ENCODE measurements at regions not wholly inside any gene's neighbourhood (a gene's known extent, or its start where the extent isn't known, plus 50 kb on each side); places are given as distances from the start of the nearest gene placed in this dataset.

DNA sequence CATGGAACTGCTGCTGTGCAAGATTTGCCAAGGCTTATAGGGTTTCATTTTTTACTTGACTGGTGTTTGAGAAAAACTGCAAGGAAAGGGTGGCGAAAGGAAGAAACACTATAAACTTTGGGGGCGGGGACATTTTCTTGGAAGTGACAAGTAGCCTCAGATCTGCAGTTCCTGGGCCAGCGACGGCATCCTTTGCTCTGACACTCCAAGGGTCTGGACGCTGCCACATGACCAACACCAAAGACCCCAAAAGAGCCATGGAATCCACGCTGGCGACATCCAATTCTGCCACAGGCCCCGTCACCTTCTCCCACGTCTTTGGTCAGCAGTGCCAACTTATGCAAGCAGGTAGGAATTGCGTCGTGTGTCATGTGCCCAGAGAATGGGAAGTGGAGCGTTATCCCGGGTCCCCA is 193.4 kb downstream of the PRDM2 start:
- intact Hi-C loops (cut with DNase I): no loop called here
- Histone ChIP-seq H3K27ac (no peak overlapping the region), H3K4me3 (peak overlapping the region in 9 of 10 donors; percentile 21 to 51 (median 43)), H3K27me3 (peaks cover 0 to 96% (median 74%) of the 10 kb centered on the region in 7 donors), H3K4me1 (peaks cover 0 to 7% (median 5%) of the 10 kb centered on the region in 9 donors), H3K9me3 (peaks cover 0 to 5% (median 0%) of the 10 kb centered on the region in 11 donors), H3K36me3 (no peaks in the 10 kb centered on the region)
- DNase-seq (no peak), ATAC-seq (no peak)
- WGBS, 2 donors: 27 to 29% methylated on average over 13 of the region's 13 CpGs
- TF ChIP-seq, protein P1, sequence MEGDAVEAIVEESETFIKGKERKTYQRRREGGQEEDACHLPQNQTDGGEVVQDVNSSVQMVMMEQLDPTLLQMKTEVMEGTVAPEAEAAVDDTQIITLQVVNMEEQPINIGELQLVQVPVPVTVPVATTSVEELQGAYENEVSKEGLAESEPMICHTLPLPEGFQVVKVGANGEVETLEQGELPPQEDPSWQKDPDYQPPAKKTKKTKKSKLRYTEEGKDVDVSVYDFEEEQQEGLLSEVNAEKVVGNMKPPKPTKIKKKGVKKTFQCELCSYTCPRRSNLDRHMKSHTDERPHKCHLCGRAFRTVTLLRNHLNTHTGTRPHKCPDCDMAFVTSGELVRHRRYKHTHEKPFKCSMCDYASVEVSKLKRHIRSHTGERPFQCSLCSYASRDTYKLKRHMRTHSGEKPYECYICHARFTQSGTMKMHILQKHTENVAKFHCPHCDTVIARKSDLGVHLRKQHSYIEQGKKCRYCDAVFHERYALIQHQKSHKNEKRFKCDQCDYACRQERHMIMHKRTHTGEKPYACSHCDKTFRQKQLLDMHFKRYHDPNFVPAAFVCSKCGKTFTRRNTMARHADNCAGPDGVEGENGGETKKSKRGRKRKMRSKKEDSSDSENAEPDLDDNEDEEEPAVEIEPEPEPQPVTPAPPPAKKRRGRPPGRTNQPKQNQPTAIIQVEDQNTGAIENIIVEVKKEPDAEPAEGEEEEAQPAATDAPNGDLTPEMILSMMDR (IDR thresholded peaks at IDR 0.05): no peak

DNA sequence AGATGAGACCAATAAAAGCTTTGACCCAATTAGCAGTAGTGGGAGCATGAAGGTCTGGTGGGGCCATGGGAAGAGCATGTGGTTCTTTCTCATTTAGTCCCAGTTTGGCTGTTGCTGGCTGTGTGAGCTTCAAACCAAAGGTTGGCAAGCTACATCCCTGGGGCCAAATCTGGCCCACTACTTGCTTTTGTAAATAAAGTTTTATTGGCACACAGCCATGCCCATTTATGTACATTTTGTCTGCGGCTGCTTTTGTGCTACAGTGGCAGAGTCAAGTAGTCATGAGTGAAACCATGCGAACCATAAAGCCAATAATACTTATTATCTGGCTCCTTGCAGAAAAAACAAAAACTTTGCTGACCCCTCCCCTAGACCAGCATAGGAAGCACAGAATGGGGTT is 196.9 kb downstream of the PRDM2 start:
- no peak for ATAC-seq
- Histone ChIP-seq H3K9me3 (no peaks in the 10 kb centered on the region), H3K27me3 (peaks cover 0 to 61% (median 39%) of the 10 kb centered on the region in 7 donors), H3K27ac (no peak overlapping the region), H3K4me3 (no peak overlapping the region), H3K36me3 (no peaks in the 10 kb centered on the region), H3K4me1 (peaks cover 0 to 7% (median 5%) of the 10 kb centered on the region in 9 donors)
- TF ChIP-seq, protein P1 (IDR thresholded peaks at IDR 0.05): no peak
- no peak for DNase-seq
- 89 to 90% methylated on average over 2 of the region's 2 CpGs for WGBS, 2 donors
- intact Hi-C loops (cut with DNase I): no loop called here

DNA sequence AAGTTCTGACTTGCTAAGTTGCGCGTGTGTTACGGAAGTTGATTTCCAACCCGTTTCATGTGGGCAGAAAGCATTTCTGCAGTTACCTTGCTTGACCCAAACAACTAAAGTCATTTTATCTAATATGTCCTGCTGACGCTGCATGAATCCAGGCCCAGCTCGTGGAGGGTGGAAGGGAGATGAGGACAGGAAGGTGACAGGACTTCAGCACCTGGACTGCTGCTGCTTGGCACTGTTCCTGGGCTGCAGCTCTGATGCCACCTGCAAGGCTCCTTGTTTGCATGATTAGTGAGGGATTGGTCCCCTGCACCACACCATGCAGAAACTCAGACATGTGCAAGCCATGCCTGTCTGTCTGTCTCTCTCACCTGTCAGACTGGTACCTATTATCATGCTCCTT is 198.4 kb downstream of the PRDM2 start:
- Histone ChIP-seq H3K27ac (no peak overlapping the region), H3K36me3 (no peaks in the 10 kb centered on the region), H3K4me1 (no peaks in the 10 kb centered on the region), H3K27me3 (peaks cover 0 to 47% (median 25%) of the 10 kb centered on the region in 7 donors), H3K4me3 (no peak overlapping the region), H3K9me3 (no peaks in the 10 kb centered on the region)
- ATAC-seq (no peak), DNase-seq (no peak)
- TF ChIP-seq, protein P1 (IDR thresholded peaks at IDR 0.05): no peak
- 77 to 78% methylated on average over 6 of the region's 6 CpGs for WGBS, 2 donors
- intact Hi-C loops (cut with DNase I): no loop called here

DNA sequence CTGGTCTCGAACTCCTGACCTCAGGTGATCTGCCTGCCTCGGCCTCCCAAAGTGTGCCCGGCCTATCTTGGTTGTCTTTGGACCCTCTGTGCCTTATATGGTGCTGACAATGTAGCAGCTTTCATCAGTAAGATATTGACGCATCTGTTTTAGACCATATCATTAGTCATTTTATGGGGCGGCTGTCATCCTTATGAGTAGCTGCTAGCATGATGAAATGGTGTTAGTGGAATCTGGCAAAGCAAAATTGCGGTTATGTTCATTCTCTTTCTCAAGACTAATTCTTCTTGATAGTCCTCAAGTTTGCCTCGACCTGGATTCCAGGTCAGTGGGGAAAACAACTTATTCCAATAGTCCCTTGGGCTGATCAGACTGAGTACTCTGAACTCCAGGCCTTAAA is 199.9 kb downstream of the PRDM2 start:
- 75 to 77% methylated on average over 7 of the region's 7 CpGs for WGBS, 2 donors
- no peak overlapping the region for H3K27ac ChIP-seq
- DNase-seq (no peak), ATAC-seq (no peak)
- H3K4me1 ChIP-seq: no peaks in the 10 kb centered on the region
- no peak overlapping the region for H3K4me3 ChIP-seq
- H3K9me3 ChIP-seq: peaks cover 0 to 13% (median 0%) of the 10 kb centered on the region in 11 donors
- TF ChIP-seq, protein P1 (IDR thresholded peaks at IDR 0.05): no peak
- peaks cover 0 to 34% (median 10%) of the 10 kb centered on the region in 7 donors for H3K27me3 ChIP-seq
- H3K36me3 ChIP-seq: no peaks in the 10 kb centered on the region
- intact Hi-C loops (cut with DNase I): no loop called here

Data from heart right ventricle (tissue), 16 donors.